ENCODE measurements at regions not wholly inside any gene's neighbourhood (a gene's known extent, or its start where the extent isn't known, plus 50 kb on each side); places are given as distances from the start of the nearest gene placed in this dataset.
"Not testable (repeated sequence)": the region's sequence is repeated elsewhere in the genome, so short reads cannot be mapped to it uniquely, and the experiment has no call there.

GRCh38 chr5:58314356-58315210 lies 145.3 kb downstream of the PLK2 start:
- Histone ChIP-seq H3K4me2 (no peak overlapping the region), H3K27me3 (no peaks in the 10 kb centered on the region), H4K20me1 (no peaks in the 10 kb centered on the region), H3K4me3 (no peak overlapping the region), H3K9me3 (no peaks in the 10 kb centered on the region), H3K9ac (no peak overlapping the region), H3K4me1 (no peaks in the 10 kb centered on the region), H3K27ac (no peak overlapping the region), H3K36me3 (no peaks in the 10 kb centered on the region)
- no peak for TF ChIP-seq Cebpa-rat (IDR thresholded peaks at IDR 0.05)

DNA sequence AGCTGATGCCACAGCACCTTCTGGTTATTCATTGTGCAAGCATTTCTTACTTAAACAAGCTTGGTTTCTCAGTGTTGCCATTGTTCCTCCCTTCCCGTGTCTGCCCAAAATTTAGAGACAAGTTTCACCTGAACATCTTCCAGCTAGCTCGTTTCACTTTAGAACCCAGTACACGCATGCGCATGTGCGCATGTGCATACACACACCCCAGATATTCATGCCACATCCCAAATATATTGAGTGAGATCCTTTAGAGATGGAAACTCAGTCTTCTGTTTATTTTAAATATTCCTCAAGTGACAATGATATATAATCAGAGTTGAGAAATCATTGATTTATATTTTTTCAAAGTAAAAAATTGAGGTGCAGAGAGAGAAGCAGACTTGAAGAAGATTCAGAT lies 147.6 kb downstream of the PLK2 start:
- Histone ChIP-seq H3K4me2 (no peak overlapping the region), H3K9ac (no peak overlapping the region), H3K4me3 (no peak overlapping the region), H4K20me1 (no peaks in the 10 kb centered on the region), H3K36me3 (no peaks in the 10 kb centered on the region), H3K27me3 (no peaks in the 10 kb centered on the region), H3K27ac (no peak overlapping the region), H3K4me1 (no peaks in the 10 kb centered on the region), H3K9me3 (no peaks in the 10 kb centered on the region)
- no peak for TF ChIP-seq Cebpa-rat (IDR thresholded peaks at IDR 0.05)

DNA sequence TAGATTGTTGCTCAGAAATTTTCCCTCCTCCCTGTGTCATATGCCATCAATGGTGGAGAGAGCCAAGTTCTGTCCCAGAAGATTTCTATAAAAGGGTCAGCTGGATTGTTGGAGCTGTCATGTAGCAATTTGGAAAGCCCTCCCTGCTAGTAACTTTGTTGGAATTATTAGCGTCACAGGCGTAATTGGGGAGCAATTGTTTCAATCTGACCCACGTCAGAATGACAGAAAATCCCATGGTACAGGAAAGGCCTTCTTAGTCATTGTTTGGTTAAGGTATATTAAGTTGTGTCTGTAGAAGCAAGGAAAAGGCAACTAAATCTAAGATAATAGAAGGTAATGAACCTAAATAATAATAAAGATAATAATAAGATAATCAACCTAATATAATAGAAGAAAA lies 148.4 kb downstream of the PLK2 start:
- TF ChIP-seq Cebpa-rat (IDR thresholded peaks at IDR 0.05): no peak
- no peaks in the 10 kb centered on the region for H4K20me1 ChIP-seq
- no peaks in the 10 kb centered on the region for H3K4me1 ChIP-seq
- H3K9me3 ChIP-seq: no peaks in the 10 kb centered on the region
- no peak overlapping the region for H3K4me3 ChIP-seq
- no peaks in the 10 kb centered on the region for H3K27me3 ChIP-seq
- no peak overlapping the region for H3K27ac ChIP-seq
- H3K9ac ChIP-seq: no peak overlapping the region
- no peak overlapping the region for H3K4me2 ChIP-seq
- H3K36me3 ChIP-seq: no peaks in the 10 kb centered on the region

DNA sequence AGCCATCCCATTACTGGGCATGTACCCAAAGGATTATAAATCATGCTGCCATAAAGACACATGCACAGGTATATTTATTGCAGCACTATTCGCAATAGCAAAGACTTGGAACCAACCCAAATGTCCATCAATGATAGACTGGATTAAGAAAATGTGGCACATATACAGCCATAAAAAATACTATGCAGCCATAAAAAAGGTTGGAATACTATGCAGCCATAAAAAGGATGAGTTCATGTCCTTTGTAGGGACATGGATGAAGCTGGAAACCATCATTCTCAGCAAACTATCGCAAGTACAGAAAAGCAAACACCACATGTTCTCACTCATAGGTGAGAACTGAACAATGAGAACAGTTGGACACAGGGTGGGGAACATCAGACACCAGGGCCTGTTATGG lies 151.5 kb downstream of the PLK2 start:
- H3K36me3 ChIP-seq, H3K27ac ChIP-seq, H3K9me3 ChIP-seq, H3K4me3 ChIP-seq, H3K27me3 ChIP-seq, H3K4me1 ChIP-seq, H3K9ac ChIP-seq, H4K20me1 ChIP-seq, H3K4me2 ChIP-seq: not testable (repeated sequence)

GRCh38 chr5:58300346-58300895 lies 159.5 kb downstream of the PLK2 start:
- H3K4me1 ChIP-seq: no peaks in the 10 kb centered on the region
- H3K27me3 ChIP-seq: no peaks in the 10 kb centered on the region
- H3K4me2 ChIP-seq: no peak overlapping the region
- H3K36me3 ChIP-seq: no peaks in the 10 kb centered on the region
- H3K4me3 ChIP-seq: no peak overlapping the region
- H3K27ac ChIP-seq: no peak overlapping the region
- no peak for TF ChIP-seq Cebpa-rat (IDR thresholded peaks at IDR 0.05)
- no peaks in the 10 kb centered on the region for H3K9me3 ChIP-seq
- no peak overlapping the region for H3K9ac ChIP-seq
- no peaks in the 10 kb centered on the region for H4K20me1 ChIP-seq

DNA sequence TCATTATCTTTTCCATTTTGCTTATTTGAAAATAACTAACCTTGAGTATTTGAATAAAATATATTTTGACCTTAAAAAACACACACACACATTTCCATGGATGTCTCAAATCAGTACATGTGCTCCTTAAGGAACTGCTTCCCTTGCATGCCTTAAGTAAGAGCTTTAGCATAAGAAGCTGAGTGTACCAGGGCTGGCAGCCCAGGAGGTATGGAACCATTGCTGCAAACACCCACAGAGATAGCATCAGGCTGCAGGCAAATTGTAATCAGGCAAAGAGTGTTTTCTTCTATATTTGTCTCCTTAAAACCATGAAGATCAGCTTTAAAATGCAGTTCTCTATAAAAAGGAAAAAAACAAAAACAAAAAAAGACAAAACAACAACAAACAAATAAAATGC lies 160.6 kb downstream of the PLK2 start:
- H3K9me3 ChIP-seq: no peaks in the 10 kb centered on the region
- H3K4me2 ChIP-seq: no peak overlapping the region

GRCh38 chr5:58294598-58295305 lies 165.1 kb downstream of the PLK2 start:
- H3K27ac ChIP-seq: no peak overlapping the region
- TF ChIP-seq Cebpa-rat (IDR thresholded peaks at IDR 0.05): no peak
- H3K27me3 ChIP-seq: no peaks in the 10 kb centered on the region
- no peaks in the 10 kb centered on the region for H3K36me3 ChIP-seq
- no peak overlapping the region for H3K4me2 ChIP-seq
- H3K9ac ChIP-seq: no peak overlapping the region
- no peaks in the 10 kb centered on the region for H3K4me1 ChIP-seq
- H3K9me3 ChIP-seq: no peaks in the 10 kb centered on the region
- H3K4me3 ChIP-seq: no peak overlapping the region
- H4K20me1 ChIP-seq: no peaks in the 10 kb centered on the region

More for the DNA sequence above, 160.6 kb downstream of the PLK2 start:
- H4K20me1 ChIP-seq: no peaks in the 10 kb centered on the region
- H3K27ac ChIP-seq: no peak overlapping the region
- no peak for TF ChIP-seq Cebpa-rat (IDR thresholded peaks at IDR 0.05)
- no peak overlapping the region for H3K4me3 ChIP-seq
- no peak overlapping the region for H3K9ac ChIP-seq
- H3K36me3 ChIP-seq: no peaks in the 10 kb centered on the region
- no peaks in the 10 kb centered on the region for H3K27me3 ChIP-seq
- H3K4me1 ChIP-seq: no peaks in the 10 kb centered on the region

- not testable (repeated sequence) for H3K4me1 ChIP-seq, H3K36me3 ChIP-seq, H3K4me3 ChIP-seq, H3K27ac ChIP-seq, H3K27me3 ChIP-seq, H4K20me1 ChIP-seq, H3K9me3 ChIP-seq, H3K9ac ChIP-seq, H3K4me2 ChIP-seq
Observed at GRCh38 chr5:58288275-58288674, 171.6 kb downstream of the PLK2 start.

GRCh38 chr5:58286741-58287140 lies 173.1 kb downstream of the PLK2 start:
- H4K20me1 ChIP-seq: no peaks in the 10 kb centered on the region
- H3K4me2 ChIP-seq: no peak overlapping the region
- no peak for TF ChIP-seq Cebpa-rat (IDR thresholded peaks at IDR 0.05)
- H3K9ac ChIP-seq: no peak overlapping the region
- no peak overlapping the region for H3K4me3 ChIP-seq
- no peaks in the 10 kb centered on the region for H3K36me3 ChIP-seq
- no peaks in the 10 kb centered on the region for H3K4me1 ChIP-seq
- no peaks in the 10 kb centered on the region for H3K9me3 ChIP-seq
- no peaks in the 10 kb centered on the region for H3K27me3 ChIP-seq
- no peak overlapping the region for H3K27ac ChIP-seq

DNA sequence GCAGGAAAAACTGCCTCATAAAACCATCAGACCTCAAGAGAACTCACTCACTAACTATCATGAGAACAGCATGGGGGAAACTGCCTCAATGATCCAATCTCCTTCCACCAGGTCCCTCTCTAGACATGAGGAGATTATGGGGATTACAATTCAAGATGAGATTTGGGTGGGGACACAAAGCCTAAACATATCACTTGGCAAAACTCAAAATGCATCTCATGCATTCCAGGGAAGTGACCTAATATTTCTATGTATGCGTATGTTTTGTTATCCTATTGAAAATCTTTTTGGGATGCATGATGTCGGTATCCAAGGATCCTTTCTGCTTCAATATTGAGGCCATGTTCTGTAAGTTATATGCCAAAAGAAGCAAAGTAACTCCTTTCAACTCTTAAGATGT lies 174.0 kb downstream of the PLK2 start:
- Histone ChIP-seq H4K20me1 (no peaks in the 10 kb centered on the region), H3K4me1 (no peaks in the 10 kb centered on the region), H3K4me2 (no peak overlapping the region), H3K36me3 (no peaks in the 10 kb centered on the region), H3K9me3 (no peaks in the 10 kb centered on the region), H3K27ac (no peak overlapping the region), H3K9ac (no peak overlapping the region), H3K4me3 (no peak overlapping the region), H3K27me3 (no peaks in the 10 kb centered on the region)
- no peak for TF ChIP-seq Cebpa-rat (IDR thresholded peaks at IDR 0.05)

Measured in BLaER1 (cell line).